Stimulated activated CD4-positive, alpha-beta T cell treated with anti-CD3 and anti-CD28 coated beads, Interleukin-2, amount 100 ng/mL, for 48 hours (primary cell): ENCODE measurements at regions not wholly inside any gene's neighbourhood (a gene's known extent, or its start where the extent isn't known, plus 50 kb on each side); places are given as distances from the start of the nearest gene placed in this dataset.
A peak's percentile ranks its signal among the peaks of the same experiment; 100 is the strongest.
"Not testable (repeated sequence)": the region's sequence is repeated elsewhere in the genome, so short reads cannot be mapped to it uniquely, and the experiment has no call there.

Source experiments
- DNase-seq, 2 donors: peaks; one replicate each; pipeline ENCODE4 v3.0.0-alpha.2; 2020

DNA sequence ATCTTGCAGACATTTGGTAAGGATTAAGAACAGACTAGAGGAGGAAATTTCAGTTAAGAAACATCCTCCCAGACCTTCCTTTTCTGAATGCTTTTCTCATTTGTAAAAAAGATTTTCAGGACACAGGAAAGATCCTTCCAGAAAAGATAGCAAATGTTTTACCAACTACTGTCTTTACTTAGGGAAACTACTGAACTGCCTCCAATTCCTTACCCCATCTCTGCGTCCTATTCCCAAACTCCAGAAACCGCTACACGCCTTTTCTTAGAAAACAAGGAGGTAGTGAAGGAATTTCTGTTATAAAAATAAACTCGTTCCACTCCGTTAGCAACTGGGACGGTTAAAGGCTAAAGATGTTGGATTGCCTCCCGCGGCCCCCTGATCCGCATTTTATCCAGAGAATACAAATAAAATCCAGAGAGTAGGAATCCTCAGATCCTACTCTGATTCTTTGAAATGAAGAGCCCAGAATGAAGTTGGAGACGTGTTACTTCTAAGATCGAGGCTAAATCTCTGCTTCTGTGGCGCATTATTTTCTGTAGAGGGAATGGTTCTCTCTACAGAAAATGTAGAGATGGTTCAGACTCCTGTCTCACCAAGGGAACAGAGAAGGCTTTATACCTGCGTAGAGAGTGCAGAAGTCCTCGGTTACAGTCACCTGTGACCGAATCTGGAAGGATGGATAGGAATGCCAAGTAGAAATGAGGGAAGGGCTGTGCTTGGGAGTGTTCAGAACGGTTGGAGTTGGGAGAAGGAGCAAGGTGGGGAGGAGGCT lies 133.0 kb downstream of the GPX5 start:
- no peak for DNase-seq

DNA sequence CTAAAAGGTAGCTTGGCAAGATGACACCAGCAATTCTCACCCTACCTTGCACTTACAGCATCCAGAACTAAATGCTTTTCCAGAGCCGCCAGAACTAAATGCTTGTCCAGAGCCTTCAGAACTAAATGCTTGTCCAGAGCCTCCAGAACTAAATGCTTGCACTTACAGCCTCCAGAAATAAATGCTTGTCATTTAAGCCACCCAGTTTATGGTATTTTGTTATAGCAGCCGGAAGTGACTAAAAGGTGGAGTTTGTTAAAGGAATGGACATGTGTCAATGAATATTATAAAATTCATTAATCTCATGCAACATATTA lies 133.5 kb downstream of the GPX5 start:
- no peak for DNase-seq

DNA sequence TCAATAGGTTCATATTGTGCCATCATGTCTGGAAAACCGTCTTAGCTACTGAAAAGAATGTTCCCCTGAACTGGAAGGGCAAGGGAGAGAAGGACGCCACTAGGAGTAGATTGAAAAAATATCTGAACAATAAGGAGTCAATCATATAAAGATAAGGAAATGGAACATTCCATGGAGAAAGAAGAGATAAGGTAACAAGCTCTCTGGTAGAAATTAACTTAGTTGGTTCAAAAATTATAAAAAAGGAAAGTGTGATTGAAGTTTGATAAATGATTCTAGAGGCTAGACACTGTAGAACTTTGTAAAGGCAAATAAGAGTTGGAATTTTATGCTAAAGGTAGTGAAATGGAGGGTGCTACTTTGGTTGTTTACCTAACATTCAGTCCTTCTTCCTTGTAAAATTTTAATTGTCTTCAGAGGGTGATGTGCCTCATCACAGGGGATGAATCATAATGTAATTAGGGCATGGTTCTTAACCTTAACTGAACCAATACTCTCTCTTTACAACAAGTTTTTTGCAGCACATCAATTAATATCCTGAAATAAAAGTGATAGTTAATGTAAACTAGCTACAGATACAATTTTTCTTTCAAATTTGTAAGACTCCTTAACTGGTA lies 135.5 kb downstream of the GPX5 start:
- DNase-seq = no peak

DNA sequence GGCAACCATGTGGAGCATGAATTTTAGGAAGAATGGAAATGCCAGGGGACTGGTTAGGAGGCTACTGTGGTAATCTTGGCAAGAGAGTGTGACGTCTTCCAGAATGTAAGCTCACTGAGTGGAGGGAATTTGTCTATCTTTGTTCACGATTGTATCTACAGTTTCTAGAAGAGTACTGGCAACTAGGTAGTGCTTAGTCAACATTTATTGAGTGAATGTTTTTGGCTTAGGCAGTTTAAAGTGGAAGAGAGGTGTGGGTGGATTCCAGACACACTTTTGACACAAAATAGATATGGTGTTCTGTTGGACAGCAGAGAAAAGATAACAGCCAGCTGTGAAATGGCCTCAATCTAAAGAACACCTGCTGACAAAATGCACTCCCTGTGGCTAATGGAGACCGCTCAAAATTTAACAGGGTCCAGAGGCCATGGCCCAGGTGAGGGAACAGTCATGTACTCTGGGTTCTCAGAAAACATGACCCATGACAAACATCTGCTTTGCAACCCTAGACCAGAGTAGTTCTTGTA lies 139.3 kb downstream of the GPX5 start:
- no peak for DNase-seq

DNA sequence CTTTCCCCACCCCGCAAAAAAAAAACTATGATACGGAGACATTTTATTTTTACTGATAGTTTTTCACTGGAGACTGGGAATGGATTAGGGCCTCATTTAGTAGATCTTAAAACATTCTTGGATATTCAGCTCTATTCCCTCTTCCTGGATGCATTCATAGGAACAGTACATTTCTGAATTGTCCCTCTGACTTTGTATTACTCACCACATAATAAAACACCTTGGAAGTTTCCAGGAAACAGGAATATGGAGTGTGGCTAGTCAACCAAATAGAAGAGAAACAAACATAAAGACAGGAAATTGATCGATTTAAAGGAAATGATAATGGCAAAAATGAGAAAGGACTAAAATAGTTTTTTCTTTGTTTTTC lies 147.7 kb downstream of the GPX5 start:
- DNase-seq = no peak

DNA sequence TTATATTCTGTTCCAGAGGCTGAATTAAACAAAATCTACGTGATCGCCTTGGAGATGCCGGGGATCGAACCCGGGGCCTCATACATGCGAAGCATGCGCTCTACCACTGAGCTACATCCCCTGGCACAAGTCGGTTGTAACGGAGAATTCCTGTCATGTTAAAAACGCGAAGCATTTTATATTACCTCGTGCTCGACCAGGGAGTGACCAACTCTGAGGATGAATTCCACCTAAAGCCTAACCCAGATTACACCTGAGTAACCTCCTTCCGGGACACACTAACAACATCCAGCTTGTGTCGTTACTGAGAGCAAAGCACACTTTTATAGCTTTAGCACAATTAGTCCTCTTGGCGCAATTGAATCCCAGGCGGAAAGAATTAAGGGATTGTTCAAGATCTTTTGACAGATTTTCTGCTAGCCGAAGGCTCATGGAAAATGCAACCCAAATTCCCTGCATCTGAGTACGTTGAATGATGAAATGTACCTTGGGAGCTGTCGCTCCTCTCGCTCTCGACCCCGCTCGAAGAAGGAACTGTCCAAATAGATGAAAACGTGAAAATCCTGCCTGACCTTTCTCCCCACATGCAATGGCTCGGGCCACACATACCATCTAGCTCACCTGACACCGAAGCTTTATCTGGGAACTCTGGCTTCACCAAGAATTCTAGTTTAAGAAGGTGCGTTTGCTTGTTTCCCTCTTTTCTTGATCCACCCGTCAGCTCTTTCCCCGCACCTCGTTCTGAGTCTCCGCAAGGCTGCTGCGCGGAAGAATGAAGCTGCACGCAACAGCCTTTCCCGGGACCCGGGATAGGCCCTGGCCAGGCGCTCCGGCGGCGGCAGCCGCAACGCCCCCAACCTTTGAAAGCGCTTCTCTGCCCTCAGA lies 148.3 kb downstream of the GPX5 start:
- peak; percentile 67 to 69 for DNase-seq

DNA sequence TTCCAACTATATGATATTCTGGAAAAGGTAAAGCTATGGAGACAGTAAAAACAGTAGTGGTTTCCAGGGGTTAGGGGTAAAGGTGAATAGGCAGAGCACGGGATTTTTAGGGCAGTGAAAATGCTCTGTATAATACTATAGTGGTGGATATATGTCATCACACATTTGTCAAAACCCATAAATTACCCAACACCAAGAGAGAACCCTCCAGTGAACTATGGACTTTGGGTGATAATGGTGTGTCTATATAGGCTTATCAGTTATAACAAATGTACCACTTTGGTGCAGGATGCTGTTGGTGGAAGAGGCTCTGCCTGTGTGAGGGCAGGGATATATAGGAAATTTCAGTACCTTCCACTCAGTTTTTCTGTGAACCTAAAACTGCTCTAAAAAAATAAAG lies 149.9 kb downstream of the GPX5 start:
- no peak for DNase-seq

DNA sequence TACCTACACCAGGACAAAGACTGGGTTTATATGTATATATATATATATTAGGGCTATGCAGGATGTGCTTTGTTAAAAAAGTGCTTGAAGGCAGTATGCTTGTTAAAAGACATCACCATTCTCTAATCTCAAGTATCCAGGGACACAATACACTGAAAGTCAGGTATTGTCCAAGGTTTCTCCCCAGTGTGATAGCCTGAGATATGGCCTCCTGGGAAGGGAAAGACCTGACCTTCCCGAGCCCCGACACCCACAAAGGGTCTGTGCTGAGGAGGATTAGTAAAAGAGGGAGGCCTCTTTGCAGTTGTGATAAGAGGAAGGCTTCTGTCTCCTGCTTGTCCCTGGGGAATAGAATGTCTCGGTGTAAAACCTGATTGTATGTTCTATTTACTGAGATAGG lies 156.9 kb downstream of the GPX5 start:
- no peak for DNase-seq

DNA sequence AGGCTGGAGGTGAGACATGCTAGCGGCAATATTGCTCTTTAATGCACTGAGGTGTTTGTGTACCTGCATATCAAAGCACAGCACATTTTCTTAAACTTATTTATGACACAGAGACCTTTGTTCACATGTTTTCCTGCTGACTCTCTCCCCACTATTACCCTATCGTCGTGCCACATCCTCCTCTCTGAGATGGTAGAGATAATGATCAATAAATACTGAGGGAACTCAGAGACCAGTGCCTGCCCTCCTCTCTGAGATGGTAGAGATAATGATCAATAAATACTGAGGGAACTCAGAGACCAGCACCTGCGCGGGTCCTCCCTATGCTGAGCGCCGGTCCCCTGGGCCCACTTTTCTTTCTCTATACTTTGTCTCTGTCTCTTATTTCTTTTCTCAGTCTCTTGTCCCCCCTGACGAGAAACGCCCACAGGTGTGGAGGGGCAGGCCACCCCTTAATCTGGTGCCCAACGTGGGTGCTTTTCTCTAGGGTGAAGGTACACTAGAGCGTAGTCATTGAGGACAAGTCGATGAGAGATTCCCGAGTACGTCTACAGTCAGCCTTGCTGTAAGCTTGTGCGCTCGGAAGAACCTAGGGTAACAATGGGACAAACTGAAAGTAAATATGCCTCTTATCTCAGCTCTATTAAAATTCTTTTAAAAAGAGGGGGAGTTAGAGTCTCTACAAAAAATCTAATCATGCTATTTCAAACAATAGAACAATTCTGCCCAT lies 157.4 kb downstream of the GPX5 start:
- not testable (repeated sequence) for DNase-seq

DNA sequence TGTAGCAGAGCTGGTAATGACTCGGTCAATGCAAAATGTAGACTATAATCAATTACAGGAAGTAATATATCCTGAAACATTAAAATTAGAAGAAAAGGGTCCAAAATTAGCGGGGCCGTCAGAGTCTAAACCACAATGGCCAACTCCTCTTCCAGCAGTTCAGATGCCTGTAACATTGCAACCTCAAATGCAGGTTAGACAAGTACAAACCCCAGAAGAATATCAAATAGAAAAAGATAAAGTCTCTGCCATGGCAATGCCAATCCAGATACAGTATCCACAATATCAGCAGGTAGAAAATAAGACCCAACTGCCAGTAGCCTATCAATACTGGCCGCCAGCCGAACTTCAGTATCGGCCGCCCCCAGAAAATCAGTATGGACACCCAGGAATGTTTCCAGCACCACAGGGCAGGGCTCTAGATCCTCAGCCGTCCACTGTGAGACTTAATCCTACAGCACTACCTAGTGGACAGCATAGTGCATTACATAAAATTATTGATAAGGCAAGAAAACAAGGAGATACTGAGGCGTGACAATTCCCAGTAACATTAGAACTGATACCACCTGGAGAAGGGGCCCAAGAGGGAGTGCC lies 158.4 kb downstream of the GPX5 start:
- DNase-seq = no peak

DNA sequence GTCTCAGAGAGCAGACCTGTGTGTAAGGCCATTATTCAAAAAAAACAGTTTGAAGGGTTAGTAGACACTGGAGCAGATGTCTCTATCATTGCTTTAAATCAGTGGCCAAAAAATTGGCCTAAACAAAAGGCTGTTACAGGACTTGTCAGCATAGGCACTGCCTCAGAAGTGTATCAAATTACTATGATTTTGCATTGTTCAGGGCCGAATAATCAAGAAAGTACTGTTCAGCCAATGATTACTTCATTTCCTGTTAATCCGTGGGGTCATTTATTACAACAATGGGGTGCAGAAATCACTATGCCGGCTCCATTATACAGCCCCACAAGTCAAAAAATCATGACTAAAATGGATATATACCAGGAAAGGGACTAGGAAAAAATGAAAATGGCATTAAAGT lies 160.3 kb downstream of the GPX5 start:
- DNase-seq = not testable (repeated sequence)

DNA sequence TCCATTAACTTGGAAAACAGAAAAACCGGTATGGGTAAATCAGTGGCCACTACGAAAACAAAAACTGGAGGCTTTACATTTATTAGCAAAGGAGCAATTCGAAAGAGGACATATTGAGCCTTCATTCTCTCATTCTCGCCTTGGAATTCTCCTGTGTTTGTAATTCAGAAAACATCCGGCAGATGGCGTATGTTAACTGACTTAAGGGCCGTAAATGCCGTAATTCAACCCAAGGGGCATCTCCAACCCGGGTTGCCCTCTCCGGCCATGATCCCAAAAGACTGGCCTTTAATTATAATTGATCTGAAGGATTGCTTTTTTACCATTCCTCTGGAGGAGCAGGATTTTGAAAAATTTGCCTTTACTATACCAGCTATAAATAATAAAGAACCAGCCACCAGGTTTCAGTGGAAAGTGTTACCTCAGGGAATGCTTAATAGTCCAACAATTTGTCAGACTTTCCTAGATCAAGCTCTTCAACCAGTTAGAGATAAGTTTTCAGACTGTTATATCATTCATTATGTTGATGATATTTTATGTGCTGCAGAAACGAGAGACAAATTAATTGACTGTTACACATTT lies 160.9 kb downstream of the GPX5 start:
- DNase-seq = peak; percentile 48 to 65

DNA sequence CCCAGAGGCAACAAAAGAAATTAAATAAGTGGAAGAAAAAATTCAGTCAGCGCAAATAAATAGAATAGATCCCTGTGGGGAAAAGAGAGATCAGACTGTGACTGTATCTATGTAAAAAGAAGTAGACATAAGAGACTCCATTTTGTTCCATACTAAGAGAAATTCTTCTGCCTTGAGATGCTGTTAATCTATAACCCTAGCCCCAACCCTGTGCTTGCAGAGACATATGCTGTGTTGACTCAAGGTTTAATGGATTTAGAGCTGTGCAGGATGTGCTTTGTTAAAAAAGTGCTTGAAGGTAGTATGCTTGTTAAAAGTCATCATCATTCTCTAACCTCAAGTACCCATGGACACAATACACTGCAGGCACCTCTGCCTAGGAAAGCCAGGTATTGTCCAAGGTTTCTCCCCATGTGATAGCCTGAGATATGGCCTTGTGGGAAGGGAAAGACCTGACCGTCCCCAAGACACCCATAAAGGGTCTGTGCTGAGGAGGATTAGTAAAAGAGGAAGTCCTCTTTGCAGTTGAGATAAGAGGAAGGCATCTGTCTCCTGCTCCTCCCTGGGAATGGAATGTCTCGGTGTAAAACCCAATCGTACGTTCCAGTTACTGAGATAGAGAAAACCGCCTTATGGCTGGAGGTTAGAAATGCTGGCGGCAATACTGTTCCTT lies 161.8 kb downstream of the GPX5 start:
- not testable (repeated sequence) for DNase-seq

DNA sequence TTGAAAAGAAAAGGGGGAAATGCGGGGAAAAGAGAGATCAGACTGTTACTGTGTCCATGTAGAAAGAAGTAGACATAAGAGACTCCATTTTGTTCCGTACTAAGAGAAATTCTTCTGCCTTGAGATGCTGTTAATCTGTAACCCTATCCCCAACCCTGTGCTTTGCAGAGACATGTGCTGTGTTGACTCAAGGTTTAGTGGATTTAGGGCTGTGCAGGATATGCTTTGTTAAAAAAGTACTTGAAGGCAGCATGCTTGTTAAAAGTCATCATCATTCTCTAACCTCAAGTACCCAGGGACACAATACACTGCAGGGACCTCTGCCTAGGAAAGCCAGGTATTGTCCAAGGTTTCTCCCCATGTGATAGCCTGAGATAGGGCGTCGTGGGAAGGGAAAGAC lies 166.3 kb downstream of the GPX5 start:
- not testable (repeated sequence) for DNase-seq

DNA sequence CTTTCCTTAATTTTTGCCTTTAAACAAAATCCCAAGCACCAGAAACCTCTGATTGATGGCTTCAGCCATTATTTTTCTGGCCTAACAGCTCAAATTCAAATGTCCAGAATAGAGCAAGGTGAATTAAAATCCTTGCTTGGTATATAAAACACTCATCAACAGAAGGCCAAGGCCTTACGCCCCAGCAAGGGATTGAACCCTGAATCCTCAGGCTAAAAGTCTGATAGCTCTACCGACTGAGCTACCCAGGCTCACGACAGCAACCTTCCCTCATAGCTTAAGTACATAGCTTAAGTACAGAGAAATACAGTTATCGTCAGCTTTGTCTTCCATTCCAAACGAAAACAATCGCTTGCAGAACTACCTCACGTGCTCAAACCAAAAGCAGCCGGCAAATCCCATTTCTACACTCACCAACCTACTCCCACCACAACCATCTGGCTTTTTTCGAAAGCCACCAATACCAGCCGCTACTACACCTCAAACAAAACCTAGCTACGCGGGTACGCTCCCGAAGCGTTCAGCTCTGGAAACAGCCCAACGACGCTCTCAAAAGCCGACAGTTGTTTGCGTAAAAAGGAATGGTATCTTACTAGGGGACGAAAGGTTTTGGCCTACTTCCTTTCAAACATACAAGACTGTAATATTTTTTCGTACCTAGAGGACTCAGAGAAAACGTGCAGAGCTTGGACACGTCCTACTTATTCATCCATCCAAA lies 167.5 kb downstream of the GPX5 start:
- DNase-seq = no peak

DNA sequence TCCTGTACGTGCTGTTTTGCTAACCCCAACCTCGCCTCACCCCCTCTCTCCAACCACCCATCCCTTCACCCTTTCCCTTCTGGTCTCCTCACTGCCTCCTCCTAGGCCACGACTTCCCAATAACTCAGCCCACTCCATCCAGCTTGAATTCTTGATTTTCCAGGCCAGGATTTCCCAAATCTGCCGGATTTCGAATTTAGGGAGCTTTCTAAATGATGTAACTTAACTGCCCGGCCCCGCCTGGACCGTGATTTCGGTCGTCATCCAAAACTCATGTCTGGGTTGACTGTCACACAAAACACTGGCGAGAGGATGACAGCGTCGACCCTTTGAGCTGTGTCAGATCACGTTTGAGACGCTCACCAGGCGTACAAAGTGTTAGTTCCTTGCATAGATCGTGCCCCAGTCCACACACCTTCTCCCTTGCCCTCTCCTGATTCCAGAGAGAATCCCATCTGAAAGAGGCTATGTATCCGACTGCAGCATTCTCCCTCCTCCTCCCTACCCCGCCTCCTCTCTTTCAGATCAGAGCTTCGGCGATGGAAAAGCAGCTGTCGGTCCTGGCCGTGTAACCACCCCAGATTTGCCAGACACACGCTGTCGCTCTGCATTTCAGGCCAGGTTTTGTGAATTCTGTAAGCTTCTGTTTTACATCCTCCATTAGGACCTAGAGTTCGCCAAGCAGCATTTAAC lies 168.2 kb downstream of the GPX5 start:
- no peak for DNase-seq

DNA sequence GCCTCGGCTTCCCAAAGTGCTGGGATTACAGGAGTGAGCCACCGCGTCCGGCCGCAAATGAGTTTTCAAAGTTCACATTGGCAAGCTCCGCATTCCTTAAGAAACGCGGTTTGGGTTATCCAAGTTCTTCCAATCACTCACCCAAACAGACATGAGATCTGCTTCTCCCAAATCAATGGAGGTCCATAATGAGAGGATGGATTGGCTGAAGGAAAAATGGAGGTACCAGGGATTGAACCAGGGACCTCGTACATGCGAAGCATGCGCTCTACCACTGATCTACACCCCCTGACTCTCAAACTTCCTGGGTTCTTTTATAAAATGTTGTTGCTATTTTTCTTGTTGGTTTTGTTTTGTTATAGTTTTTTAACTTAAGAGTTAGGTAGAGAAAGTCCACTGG lies 170.0 kb downstream of the GPX5 start:
- no peak for DNase-seq

DNA sequence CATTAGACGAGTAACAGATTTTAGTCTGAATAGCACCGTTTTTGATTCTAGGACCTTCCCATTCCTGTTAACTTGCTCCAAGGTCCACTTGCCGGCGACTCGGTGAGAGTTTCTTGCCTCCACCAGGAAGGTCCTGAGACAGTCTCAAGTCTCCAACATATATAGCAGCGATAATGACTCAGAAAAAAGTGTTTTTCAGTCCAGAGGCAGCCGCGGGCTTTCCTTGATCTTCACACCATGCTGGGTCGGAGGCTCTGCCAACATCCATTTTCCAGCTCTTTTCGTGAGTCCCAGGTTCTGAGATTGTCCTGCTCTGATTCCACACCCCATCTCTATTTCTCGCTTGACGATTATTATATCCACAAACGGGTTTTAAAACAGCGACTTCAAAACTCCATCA lies 170.5 kb downstream of the GPX5 start:
- DNase-seq = no peak

DNA sequence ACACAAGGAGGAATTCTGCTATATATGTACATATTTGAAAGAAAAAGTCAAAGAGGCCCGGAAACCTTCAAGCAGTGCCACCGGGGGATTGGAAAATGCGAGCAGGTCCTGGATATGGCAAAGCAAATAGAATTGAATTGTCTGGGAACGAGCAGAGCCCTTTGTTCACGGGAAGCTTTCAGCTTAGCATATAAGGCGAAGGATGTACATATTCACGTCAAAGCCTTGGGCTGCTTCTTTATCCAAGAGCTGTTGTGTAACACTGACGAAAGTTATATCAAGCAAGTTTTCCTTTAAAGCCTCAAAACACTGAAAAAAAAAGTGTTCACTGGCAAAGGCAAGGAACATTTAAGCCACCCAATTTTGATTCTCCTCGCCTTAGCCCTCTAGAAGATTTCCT lies 171.0 kb downstream of the GPX5 start:
- DNase-seq = no peak
